ENCODE measurements at regions not wholly inside any gene's neighbourhood (a gene's known extent, or its start where the extent isn't known, plus 50 kb on each side); places are given as distances from the start of the nearest gene placed in this dataset.
A peak's percentile ranks its signal among the peaks of the same experiment; 100 is the strongest.
"Not testable (repeated sequence)": the region's sequence is repeated elsewhere in the genome, so short reads cannot be mapped to it uniquely, and the experiment has no call there.

DNA sequence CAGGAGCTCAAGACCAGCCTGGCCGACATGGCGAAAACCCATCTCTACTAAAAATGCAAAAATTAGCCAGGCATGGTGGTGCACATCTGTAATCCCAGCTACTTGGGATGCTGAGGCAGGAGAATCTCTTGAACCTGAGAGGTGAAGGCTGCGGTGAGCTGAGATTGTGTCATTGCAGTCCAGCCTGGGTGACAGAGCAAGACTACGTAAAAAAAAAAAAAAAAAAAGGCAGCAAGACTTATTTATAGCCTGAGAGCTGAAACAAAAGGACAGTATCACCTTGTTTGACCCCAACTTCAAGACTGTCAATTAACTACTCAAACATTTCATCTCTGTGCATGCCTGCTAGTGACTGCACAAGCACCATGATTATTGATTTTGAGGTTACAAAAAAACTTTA, 478.9 kb upstream of the GBE1 start:
- no peak for DNase-seq

DNA sequence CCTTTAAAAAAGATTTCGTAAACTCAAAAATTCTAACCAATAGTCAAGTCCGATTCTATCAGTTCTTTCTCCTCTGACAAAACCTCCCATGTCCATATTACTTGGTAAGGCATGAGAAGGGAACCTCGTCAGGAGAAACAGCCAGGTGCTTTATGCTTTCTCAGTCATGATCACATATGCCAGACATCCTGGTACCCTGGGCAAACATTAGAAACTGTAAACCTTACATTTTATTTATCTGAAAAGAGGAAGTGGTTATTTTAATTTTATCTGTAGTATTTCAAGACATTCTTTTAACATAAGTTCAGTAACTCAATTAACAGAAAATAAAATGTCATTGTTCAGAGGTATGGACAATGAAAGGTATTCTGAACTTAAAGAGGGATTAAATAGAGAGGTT, 474.8 kb upstream of the GBE1 start:
- no peak for DNase-seq

DNA sequence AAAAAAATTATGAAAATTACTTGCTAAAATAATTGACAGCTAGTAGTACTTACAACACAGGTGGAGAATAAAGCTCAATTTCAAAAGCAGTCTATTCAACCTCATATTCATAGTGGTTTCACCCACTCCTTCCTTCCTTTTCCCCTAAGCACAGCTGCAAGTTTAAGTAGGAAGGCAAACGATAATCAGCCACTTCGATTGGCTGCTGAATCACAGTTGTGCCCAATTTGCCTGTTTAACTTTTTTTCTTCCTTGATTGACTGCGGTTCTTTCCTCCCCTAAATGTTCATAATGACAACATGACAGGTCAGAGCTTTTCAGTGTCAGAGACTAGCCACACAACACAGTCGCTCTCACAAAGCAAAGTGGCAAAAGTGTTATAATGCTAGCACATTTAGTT, 468.0 kb upstream of the GBE1 start:
- DNase-seq: no peak

DNA sequence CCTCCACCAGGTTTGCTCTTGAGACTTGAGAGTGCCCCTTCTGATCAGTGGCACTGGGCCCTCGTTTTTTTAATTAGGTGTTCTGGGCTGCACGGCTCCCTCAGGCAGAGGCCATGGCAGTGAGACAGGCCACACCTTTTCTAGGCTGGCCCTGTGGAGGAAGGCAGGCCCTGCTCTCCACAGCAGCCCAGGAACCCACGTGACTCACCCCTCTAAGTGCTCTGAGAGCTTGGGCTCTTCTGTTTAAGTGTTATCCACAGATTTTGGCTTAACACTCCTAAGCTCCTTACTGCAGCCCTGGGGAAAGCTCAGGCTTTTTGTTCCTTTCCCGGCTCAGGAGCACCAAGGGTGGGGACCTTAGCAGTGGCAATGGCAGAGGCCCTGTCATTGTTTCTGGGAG, 463.2 kb upstream of the GBE1 start:
- DNase-seq: no peak

DNA sequence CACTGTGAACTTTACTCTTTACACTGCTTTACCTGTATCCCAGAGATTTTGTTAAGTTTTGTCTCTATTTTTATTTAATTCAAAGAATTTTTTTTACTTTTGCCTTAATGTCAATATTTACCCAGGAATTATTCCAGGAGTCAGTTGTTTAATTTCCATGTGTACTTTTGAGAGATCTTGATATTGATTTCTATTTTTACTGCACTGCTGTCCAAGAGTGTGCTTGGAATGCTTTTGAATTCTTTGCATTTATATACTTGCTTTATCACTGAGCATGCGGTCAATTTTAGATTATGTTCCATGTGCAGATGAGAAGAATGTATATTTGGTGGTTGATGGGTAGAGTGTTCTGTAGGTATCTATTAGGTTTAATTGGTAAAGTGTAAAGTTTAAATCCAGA, 461.0 kb upstream of the GBE1 start:
- DNase-seq: no peak

DNA sequence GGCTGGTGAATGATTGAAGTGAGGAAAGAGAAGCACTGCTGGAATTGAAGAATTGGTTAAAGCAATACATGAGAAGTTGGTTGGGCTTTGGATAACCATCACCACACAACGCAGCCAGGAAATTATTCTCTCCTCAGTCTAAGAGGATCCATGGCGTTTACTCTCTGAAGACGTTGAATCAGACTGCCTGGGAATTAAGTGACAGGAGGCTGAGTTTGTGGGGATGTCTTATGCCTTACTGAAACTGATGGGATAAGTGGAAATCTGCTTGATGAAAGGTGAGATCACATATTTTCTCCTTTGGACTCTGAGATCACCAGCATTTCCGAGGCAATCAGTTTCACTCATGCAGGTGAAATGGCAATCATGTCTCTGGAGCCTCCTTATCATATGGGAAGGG, 456.1 kb upstream of the GBE1 start:
- no peak for DNase-seq

DNA sequence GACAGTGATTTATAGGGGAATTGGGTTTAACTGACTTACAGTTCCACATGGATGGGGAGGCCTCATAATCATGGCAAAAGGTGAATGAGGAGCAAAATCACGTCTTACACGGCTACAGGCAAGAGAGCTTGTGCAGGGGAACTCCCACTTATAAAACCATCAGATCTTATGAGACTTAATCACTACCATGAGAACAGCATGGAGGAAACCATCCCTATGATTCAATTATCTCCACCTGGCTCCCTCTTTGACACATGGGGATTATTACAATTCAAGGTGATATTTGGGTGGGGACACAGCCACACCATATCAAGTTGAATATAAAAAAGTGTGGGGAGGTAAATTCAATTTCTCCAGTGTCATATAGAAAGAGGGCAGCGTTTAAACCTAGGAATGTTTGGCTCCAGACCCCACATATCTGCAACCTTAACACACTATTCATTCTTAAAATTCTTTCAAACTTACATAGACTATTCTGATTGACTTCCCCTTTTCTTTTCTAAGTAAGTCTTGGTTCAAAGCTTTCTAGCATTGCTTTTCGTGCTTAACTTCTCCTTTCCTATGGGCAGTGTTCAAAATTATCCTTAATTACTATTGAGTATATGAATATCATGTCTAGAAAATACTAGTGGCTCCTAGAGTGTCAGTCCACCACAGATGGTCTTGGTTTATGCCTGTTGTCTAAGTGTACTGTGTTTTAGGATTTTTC, 446.7 kb upstream of the GBE1 start:
- DNase-seq: no peak

DNA sequence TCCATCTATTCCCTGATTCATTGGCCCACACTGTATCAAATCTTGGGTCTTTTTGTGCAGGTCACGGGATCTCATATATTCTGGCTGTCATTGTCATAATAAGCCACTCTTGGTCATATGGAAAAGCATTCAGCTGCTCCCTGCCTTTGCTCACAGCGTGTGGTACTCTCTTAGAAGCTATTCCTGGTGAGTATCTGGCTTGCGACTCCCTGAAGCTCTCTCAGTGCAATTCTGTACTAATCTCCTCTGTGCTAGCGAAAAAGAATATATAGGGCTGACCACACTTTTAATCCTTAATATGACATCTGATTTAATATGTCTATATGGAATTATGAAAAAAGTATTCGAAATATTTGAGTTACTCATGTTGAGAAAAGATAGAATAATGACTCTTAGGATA, 440.8 kb upstream of the GBE1 start:
- no peak for DNase-seq

DNA sequence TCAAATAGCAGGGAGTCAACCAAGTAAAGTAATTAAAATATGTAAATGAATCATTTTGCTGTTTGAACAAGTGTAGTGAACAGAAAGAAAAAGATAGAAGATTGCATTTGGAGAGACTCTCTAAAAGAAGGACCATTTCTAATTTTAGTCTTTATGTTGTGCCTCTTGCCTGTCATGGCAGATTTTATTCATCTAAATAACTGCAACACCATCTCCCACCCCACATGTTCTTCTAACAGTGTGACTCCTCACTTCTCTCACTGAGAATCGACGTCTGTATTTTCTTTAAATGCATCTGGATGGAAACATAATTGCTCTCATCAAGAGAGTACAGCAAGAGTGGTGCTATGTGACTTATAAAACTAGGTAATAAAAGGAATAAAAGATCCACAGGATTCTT, 439.9 kb upstream of the GBE1 start:
- DNase-seq: no peak

DNA sequence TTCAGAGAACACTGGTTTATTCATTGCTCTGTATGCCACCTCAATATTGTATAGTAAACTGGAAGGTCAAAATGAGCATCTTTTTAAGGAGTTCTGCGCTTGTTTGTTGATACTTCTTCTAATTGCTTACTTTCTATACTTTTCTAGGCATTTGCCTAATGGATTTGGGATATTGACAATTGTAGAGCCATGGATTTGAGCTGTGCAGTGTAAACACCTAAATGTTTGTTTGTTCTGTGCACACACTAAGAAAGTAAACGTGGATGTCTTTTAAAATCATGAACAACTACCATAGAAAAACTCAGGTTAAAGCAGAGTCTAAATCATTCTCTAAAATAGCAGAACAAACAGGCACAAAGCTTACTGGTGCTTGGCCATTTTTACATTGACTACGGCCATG, 436.6 kb upstream of the GBE1 start:
- DNase-seq: no peak

DNA sequence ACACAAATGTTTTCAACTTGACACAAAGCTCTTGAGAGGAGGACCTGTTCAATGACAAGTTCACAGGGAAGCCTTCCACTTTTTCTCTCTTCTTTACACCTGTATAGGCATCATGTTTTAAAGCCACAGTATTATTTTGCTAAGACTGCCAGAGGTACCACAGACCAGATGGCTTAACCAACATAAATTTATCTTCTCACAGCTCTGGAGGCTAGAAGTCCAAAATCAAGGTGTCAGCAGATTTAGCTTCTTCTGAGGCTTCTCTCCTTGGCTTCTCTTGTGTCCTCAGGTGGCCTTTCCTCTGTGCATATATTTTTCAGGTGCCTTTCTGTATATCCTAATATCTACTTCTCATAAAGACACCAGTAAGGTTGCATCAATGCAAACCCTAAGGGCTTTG, 435.2 kb upstream of the GBE1 start:
- DNase-seq: no peak

DNA sequence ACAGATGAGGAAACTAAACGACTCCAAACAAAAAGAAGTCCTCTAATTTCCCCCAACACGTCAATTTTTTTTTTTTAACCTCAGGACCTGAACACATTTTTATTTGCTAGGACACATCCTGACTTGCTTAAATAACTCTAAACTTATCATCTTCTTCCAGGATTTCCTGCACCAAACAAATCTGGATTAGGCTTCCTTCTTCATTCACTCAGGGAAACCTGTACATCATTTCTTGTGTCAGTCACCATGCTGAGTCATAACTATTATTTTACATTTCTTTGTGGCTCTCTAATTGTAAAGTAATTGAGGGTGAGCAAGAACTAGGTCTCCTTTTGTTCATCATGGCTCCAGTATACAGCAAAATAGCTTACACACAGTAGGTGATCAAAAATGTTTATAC, 433.4 kb upstream of the GBE1 start:
- DNase-seq: no peak

DNA sequence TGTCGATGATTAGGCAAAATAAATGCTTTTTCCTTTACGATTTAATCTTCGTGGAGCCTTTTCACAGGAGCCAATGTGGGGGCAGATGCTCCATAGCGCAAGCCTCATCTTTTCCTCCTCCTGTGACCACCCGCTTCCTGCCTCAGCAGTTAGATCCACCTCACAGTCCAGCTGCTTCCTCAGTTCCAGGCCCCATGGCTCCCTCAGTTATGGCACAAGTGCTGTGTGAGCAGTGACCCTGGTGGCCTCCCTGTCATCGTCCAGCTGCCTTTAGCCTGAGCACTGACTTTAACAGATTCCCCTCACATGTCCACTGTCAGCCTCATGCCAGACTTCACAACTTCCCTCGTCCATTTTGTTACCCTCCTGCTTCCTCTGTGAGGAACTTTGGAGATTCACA, 424.6 kb upstream of the GBE1 start:
- no peak for DNase-seq

DNA sequence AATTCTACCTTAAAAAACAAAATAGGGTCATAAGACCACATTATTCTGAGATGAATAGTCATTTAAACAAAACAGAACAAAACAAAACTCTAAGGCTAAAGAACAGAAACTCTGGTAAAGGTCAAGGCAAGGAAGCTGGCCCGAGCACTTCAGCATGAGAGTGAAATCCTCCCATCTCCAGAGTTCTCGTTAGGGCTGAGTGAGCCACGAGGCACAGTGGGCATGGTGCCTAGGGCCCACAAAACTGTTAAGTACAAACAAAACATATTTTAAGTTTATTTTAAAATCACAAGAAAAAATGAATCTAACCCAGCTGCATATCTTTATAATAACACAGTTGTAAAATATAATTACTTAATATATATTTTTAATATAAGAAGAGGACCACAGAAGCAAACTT, 417.8 kb upstream of the GBE1 start:
- no peak for DNase-seq

DNA sequence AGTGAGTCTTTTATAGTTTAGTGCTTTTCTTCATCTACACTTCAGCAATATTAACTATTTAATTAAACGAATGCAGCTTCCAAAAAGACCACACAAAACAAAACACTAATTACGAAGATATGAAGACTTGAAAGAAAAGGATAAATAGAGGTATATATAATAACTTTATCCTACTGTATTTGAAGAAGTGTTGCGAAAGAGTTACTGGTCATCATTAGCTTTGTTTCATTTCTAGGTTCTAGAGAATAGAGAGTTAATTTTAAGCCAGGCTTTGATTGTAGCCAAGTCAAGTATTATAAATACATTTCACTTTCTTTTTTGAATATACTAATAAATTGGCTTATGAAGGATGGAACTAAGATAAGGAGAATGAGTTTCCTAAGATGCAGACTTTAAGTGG, 416.8 kb upstream of the GBE1 start:
- no peak for DNase-seq

DNA sequence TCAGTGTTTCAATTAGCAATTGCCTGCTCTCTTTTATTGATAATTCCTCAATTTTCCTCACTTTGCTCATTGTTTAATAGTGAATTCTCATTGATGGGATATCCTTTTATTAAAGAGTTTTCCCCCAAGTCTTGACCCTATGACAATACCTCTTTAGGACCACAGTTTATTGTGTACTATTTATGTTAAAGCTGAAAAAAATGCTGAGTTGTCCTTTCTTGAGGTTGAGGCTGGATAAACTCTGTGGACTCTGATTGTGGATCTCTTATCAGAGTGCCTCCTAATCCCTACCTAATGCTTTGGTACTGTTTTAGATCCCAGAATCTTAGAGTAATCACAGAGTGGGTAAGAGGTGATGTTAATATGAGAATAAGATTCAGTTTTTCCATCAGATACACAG, 416.3 kb upstream of the GBE1 start:
- no peak for DNase-seq

DNA sequence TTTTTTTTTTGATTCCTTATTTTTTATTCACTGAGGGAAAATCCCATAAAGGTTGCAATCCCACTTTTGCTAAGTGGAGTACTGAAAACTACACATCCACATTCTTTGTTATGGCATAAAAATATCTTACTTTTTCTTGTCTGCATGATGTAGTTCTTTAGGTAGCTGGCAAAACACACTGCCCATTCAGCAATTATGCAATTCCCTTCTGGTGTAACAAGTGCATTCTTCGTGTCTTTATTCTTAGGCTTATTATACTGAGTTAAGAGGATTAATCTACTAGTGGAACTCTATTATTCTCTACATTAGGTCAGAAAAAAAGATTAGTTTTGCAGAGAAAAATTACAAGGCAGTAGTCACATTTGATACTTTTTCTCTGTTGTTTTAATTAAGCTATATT, 403.8 kb upstream of the GBE1 start:
- no peak for DNase-seq

DNA sequence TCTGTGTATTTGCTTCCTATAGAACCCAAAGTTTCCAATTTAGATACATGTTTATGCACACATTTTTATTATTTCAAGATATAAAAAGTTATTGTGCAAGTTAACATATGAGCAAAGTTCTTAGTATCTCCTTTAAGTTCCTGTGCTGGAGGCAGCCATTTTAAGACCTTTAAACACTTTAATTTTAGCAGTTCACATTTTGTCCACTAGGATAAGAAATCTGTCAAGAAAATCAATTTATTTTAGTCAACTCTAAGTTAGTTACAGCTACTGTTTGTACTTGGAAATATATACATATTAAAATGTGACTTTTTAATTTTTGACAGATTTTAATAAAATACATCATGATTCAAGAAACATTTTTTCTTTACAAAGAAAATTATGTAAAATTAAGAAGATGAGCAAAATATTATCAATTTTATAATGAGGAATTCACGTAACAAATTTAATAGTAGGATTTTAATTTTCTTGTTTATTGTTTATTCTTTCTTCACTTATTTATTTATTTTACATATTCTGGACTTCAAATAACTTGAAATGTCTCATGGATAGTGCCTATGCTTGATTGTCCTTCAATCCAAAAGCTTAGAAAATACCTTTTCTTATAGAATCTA, 402.6 kb upstream of the GBE1 start:
- DNase-seq: no peak

DNA sequence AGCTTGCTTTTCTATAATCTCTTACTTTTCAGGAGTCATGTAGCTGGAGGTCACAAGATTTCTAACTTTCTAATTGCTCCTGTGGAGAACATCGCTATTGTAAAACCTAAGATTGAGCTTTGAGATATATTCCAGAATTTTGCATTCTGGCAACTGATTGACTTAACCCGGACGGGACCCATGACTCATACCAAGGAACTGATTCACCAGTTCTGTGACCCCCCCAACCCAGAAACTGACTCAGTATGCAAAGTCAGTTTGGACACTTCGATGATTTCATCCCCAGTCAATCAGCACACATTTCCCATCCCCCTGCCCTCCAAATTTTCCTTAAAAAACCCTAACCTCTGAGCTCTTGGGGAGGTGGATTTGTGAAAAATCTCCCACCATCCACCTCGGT, 396.5 kb upstream of the GBE1 start:
- DNase-seq: no peak

DNA sequence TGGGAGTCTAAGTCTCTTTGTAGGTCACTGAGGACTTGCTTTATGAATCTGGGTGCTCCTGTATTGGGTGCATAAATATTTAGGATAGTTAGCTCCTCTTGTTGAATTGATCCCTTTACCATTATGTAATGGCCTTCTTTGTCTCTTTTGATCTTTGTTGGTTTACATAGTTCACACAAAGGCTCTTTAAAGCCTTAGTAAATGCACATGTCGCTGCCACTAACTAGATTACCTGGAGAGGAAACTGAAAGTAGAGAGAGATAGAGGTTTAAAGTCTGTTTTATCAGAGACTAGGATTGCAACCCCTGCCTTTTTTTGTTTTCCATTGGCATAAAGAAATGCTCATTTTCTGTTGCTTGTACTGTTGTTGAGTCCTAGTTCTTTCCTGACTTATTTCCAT, 392.4 kb upstream of the GBE1 start:
- DNase-seq: not testable (repeated sequence)

DNA sequence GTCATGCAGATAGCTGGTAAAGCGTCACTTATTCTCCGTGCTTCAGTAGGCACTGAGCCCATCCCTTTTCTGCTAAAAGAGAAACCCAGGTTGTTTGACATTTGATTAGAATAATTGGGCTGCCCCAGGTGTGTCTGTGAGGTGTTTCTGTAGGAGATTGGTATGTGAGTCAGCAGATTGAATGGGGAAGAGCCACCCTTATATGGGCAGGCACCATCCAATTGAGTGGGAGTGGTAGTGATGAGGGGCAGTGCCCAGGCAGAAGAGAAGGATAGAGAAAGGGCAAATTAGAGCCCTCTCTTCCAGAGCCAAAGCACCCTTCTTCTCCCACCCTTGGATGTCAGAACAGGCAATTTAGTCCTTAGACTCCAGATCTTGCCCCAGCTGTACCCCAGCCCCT, 384.3 kb upstream of the GBE1 start:
- DNase-seq: no peak

DNA sequence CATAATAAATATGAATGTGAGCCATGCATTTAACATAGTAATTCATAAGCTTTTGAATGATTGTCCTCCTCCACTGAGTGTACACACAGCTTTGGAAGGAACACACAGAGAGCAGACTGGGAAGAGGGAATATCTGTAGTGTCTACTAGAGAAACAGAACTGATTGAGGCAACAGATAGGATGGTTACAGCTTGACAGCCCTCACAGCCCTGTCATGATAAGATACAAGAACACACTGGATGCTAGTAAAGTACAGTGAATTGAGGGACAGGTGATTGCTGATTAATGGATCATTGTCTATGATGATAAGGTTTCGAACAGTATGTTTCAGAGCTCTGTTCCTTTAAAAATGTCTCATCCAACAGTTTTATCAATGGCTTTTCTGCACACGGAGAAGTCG, 383.4 kb upstream of the GBE1 start:
- DNase-seq: no peak

DNA sequence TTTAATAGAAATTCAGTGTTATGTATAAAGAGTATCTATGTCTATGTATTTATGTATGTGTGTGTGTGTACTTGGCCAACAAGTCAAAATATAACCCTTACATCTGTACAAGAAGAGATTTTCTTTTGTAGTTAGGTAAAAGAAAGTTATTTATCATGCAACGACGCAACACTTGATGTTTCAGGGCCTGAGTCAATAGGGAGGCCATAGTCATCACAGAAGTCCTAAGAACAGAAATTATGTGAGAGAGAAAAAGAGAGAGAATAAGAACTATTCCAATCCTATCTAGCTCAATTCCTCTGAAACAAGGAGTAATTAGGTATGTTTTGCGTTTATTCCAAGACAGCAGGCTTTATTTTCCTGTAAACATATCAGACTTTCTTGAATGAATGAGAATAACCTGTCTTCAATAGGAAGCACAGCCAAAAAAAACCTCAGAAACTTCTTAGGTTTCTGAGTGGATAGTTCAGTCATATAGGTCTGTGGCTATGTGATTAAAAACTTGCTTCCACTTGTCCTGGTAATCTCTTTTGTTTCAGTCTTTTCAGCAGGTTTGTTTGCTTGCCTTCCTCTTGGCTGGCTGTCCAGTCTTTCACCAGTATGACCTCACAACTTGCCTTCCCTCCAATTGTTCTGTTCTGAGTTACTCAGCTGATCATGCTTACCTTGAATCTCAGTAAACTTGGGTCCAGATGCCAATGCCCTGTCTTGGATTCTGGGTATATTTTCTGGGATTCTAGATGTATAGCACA, 382.4 kb upstream of the GBE1 start:
- no peak for DNase-seq

DNA sequence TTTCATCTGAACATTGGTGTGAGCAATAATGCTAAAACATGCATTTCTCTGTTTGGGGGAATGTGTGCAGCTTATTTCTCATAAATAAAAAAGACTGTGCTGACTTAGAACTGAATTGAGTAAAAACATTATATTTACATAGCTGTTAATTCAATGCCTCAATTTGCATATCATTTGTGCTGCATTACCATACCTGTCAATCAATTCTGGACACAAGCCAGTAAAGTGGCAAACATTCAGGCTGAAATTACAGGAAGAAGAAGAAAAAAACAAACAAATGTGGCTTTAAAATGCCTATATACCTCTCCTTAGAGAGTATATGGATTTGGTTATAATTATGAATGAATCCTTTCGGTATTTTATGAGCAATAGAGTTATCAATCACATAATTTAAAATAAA, 380.1 kb upstream of the GBE1 start:
- DNase-seq: no peak

DNA sequence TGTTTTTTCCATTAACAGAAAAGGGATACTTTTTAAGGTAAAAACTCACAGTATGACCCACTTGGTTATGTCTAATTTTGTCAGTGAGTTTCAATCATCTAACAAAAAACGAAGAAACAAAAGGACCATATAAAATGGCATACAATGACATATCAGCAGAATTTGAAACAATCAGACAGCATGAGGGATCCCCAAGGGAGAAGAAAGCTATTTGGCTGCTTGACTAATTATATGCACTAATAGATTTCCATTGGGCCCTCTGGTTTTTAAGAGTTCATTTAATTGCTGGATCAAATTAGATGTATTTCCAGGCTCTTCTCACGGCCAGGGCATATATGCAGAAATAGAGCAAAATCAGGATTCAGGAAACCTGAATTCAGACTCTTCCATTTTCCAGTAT, 376.4 kb upstream of the GBE1 start:
- DNase-seq: peak; percentile 13
